ENCODE measurements at regions not wholly inside any gene's neighbourhood (a gene's known extent, or its start where the extent isn't known, plus 50 kb on each side); places are given as distances from the start of the nearest gene placed in this dataset.

DNA sequence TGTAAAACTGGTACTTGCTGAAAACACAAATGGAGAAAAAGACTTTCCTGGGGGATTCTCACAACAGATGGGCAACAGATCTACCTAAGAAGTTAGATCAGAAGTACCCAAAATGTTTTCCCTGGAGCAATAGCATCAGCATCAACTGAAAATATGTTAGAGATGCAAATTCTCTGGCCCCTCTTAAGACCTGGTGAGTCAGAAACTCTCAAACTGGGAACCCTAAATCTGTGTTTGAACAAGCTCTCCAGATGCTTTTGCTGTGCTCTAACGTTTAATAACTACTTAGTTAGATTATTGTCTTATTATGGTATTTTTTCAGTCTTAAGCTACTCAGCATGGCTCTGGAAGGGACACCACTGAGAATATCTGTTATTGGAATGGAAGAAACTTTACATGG is 55.2 kb upstream of the TRPC3 start:
- no peak overlapping the region for H3K4me3 ChIP-seq (ENCODE audit: extremely low read depth in 1 of 4, insufficient read depth in 2 of 4, low read depth in 3 of 4, low read length in 4 of 4)
- no peaks in the 10 kb centered on the region for H3K79me2 ChIP-seq (ENCODE audit: control insufficient read depth in 1 of 2, insufficient read depth in 2 of 2, low read length in 2 of 2)
- H2BK15ac ChIP-seq (ENCODE audit: low read length), result no peak overlapping the region
- H3K27ac ChIP-seq (ENCODE audit: low read depth, low read length), result no peak overlapping the region
- no peaks in the 10 kb centered on the region for H4K20me1 ChIP-seq (replicated peaks in 1 of 2; ENCODE audit: control insufficient read depth in 1 of 2, insufficient read depth in 2 of 2, low read length in 2 of 2)
- no peaks in the 10 kb centered on the region for H3K9me3 ChIP-seq (ENCODE audit: insufficient read depth in 2 of 2, low read depth in 1 of 2, low read length in 1 of 2)
- no peak overlapping the region for H3K18ac ChIP-seq (ENCODE audit: extremely low read depth, low read length)
- no peak overlapping the region for H3K56ac ChIP-seq (replicated peaks; ENCODE audit: insufficient read length, low read depth, low read length)
- no peak overlapping the region for H3K23ac ChIP-seq (ENCODE audit: insufficient read length)
- no peak overlapping the region for H4K5ac ChIP-seq (ENCODE audit: insufficient read length, low read depth, low read length)
- H3K27me3 ChIP-seq (replicated peaks in 1 of 4; ENCODE audit: control insufficient read depth in 3 of 4, extremely low read depth in 1 of 4, insufficient read depth in 3 of 4, low read length in 3 of 4), result no peaks in the 10 kb centered on the region
- H4K8ac ChIP-seq (ENCODE audit: extremely low read depth, insufficient read depth, low read length), result no peak overlapping the region
- no peaks in the 10 kb centered on the region for H3K4me1 ChIP-seq (replicated peaks in 1 of 4; ENCODE audit: control insufficient read depth in 3 of 4, insufficient read depth in 4 of 4, low read length in 3 of 4)
- no peak overlapping the region for H2BK120ac ChIP-seq (replicated peaks; ENCODE audit: low read depth, low read length)
- H3K4me2 ChIP-seq (ENCODE audit: insufficient read depth in 1 of 2, low read depth in 2 of 2, low read length in 2 of 2), result no peak overlapping the region
- FAIRE-seq (no peak), DNase-seq (ENCODE audit: low read depth in 1 of 2, low spot score in 2 of 2) (no peak)
- no peak overlapping the region for H2BK5ac ChIP-seq (ENCODE audit: low read depth, low read length)
- no peak overlapping the region for H2AFZ ChIP-seq (ENCODE audit: low read length)
- no peak overlapping the region for H2BK20ac ChIP-seq (ENCODE audit: low read length)
- no peak overlapping the region for H3K4ac ChIP-seq (replicated peaks; ENCODE audit: insufficient read length, low read depth, low read length)
- POLR2A ChIA-PET (ENCODE audit: partially characterized antibody), result interaction anchor here (0.6 kb wide), 1 partner anchor 899 kb away, joined by 3 read pairs; no protein-coding TSS in a partner anchor
- no peak overlapping the region for H2BK12ac ChIP-seq (ENCODE audit: low read depth, low read length)
- no peak overlapping the region for H4K91ac ChIP-seq (replicated peaks; ENCODE audit: insufficient read length, low read length)
- H2AK5ac ChIP-seq (ENCODE audit: low read depth, low read length), result no peak overlapping the region
- H3K36me3 ChIP-seq (ENCODE audit: control insufficient read depth in 2 of 4, insufficient read depth in 4 of 4, low read length in 3 of 4), result no peaks in the 10 kb centered on the region
- H3K23me2 ChIP-seq (ENCODE audit: low read depth, low read length), result no peaks in the 10 kb centered on the region
- 76% methylated on average over 1 of the region's 1 CpG; no CpG with 5 or more reads in 1 of the 2 experiments for WGBS, 2 experiments (ENCODE audit: extremely low coverage in 1 of 2, insufficient coverage in 1 of 2, insufficient read length in 1 of 2, insufficient replicate concordance in 2 of 2, low coverage in 1 of 2, low lambda C conversion rate in 2 of 2, missing lambda C conversion rate in 1 of 2)
- H3K9ac ChIP-seq (replicated peaks in 1 of 4; ENCODE audit: extremely low read depth in 1 of 4, low read depth in 3 of 4, low read length in 3 of 4), result no peak overlapping the region
- no peaks in the 10 kb centered on the region for H3K79me1 ChIP-seq (ENCODE audit: low read depth, low read length)
- CTCF ChIA-PET (ENCODE audit: partially characterized antibody), result interaction anchor here (1.2 to 1.9 kb wide), 4 partner anchors 10 to 30 kb away, joined by 4 to 6 read pairs (median 6); no protein-coding TSS in a partner anchor
- H3K14ac ChIP-seq (ENCODE audit: insufficient read length), result no peak overlapping the region
- no peak for TF ChIP-seq BRCA1 (IDR thresholded peaks at IDR 0.05; ENCODE audit: low read depth, low read length)
- no peak for TF ChIP-seq ZNF274 (IDR thresholded peaks at IDR 0.05; ENCODE audit: borderline replicate concordance, extremely low read depth, low read length)
- TF ChIP-seq BACH1 (IDR thresholded peaks at IDR 0.05; ENCODE audit: low read length), result no peak
- no peak for TF ChIP-seq TEAD4 (IDR thresholded peaks at IDR 0.05; ENCODE audit: low read depth, low read length)

All from H1 (cell line).